Pancreas (tissue), 10 donors: ENCODE measurements at regions not wholly inside any gene's neighbourhood (a gene's known extent, or its start where the extent isn't known, plus 50 kb on each side); places are given as distances from the start of the nearest gene placed in this dataset.

Experiments
- ATAC-seq, 4 donors: fragments of 200-7000 bp; cut with Tn5 transposase; one replicate each; pipeline versions ENCODE4 v1.8.0 to v1.9.1; 2020; ENCODE audit warnings: mild to moderate bottlenecking in 4 of 4, moderate library complexity in 4 of 4
- DNase-seq, 6 donors: peaks; one replicate each; pipeline ENCODE4 v3.0.0-alpha.2; 2020
- FAIRE-seq: peaks from 2 replicates; lab custom pipeline; 2012; peaks lifted over from hg19 to GRCh38; lab: Jason Lieb, UNC
- H3K27ac ChIP-seq, 4 donors: fragments of 200-600 bp; sonication (generic); 1 replicate in 3 of 4; 2 replicates in 1 of 4; pipeline versions ENCODE4 v1.5.0 to v1.8.0; 2020
- H3K27me3 ChIP-seq, 4 donors: fragments of 200-600 bp; one replicate each; pipeline ENCODE4 v1.8.0; 2021
- H3K36me3 ChIP-seq, 3 donors: fragments of 200-600 bp; sonication (generic) in 1 of 3; one replicate each; pipeline versions ENCODE4 v1.5.0 to v1.8.0; 2020 to 2021
- H3K4me1 ChIP-seq, 3 donors: fragments of 200-600 bp; one replicate each; pipeline ENCODE4 v1.8.0; 2021
- H3K4me3 ChIP-seq, 4 donors: fragments of 200-600 bp; sonication (generic) in 2 of 4; one replicate each; pipeline versions ENCODE4 v1.5.0 to v1.8.0; 2020 to 2021
- H3K9me3 ChIP-seq, 4 donors: fragments of 200-600 bp; one replicate each; pipeline ENCODE4 v1.8.0; 2021
- CTCF ChIP-seq, 4 donors: fragments of 200-600 bp; sonication (generic) in 3 of 4; IDR thresholded peaks; one replicate each; pipeline versions ENCODE4 v1.5.0 to v1.8.0; 2021; ENCODE audit warnings: antibody characterized with exemption in 4 of 4
- WGBS, 2 donors: extraction: QIAGEN DNeasy Blood & Tissue Kit; methylation state at CpG; one replicate each; pipeline ENCODE4 v1.1.7; 2013; 5-methylcytosine and 5-hydroxymethylcytosine counted together
- intact Hi-C, 3 donors: fragments of 100-400 bp; cut with DNase I; formaldehyde crosslinking; loops; one replicate each; pipeline versions ENCODE4 v1.11.1 to v1.14.2; 2022
- donor health status: healthy with polysubstance abuse.
- donor health status: DM: no; HTN: no; CAD: no; lungs with moderate emphysema.
- donor health status: DM: no; HTN: no; CAD: no.
- donor health status: control.
- donor health status: control.
- donor health status: Bipolar disorder and iron deficiency.
- donor health status: DM: yes; HTN: yes; CAD: no.
- donor health status: DM: no; HTN: no; CAD: no.
- donor health status: DM: no; HTN: no; CAD: no.
- donor health status: DM: yes; HTN: yes; CAD: no.

- no peak for DNase-seq
These were observed 313.7 kb upstream of the MGAT5 start for GRCh38 chr2:133940134-133940533.

GRCh38 chr2:133941666-133942065 is 312.2 kb upstream of the MGAT5 start:
- Histone ChIP-seq H3K9me3 (no peaks in the 10 kb centered on the region), H3K27ac (no peak overlapping the region), H3K36me3 (no peaks in the 10 kb centered on the region), H3K27me3 (no peaks in the 10 kb centered on the region), H3K4me1 (no peaks in the 10 kb centered on the region), H3K4me3 (no peak overlapping the region)
- 2 to 5% methylated on average over 2 of the region's 2 CpGs for WGBS, 2 donors
- no peak for ATAC-seq
- DNase-seq: no peak
- no peak for FAIRE-seq
- intact Hi-C loops: no loop called here
- TF ChIP-seq CTCF (IDR thresholded peaks at IDR 0.05): no peak

More at GRCh38 chr2:133940134-133940533, 313.7 kb upstream of the MGAT5 start:
- no peak for ATAC-seq
- no peaks in the 10 kb centered on the region for H3K27me3 ChIP-seq
- intact Hi-C loops: no loop called here
- no peaks in the 10 kb centered on the region for H3K9me3 ChIP-seq
- no peaks in the 10 kb centered on the region for H3K4me1 ChIP-seq
- no peak for TF ChIP-seq CTCF (IDR thresholded peaks at IDR 0.05)
- H3K27ac ChIP-seq: no peak overlapping the region
- H3K4me3 ChIP-seq: no peak overlapping the region
- no peak for FAIRE-seq
- H3K36me3 ChIP-seq: no peaks in the 10 kb centered on the region

- no peak overlapping the region for H3K4me3 ChIP-seq
- intact Hi-C loops: no loop called here
- TF ChIP-seq CTCF (IDR thresholded peaks at IDR 0.05): no peak
- no peaks in the 10 kb centered on the region for H3K36me3 ChIP-seq
- DNase-seq: no peak
- no peaks in the 10 kb centered on the region for H3K27me3 ChIP-seq
- ATAC-seq: no peak
- WGBS, 2 donors: 13 to 23% methylated on average over 1 of the region's 1 CpG
- no peaks in the 10 kb centered on the region for H3K4me1 ChIP-seq
- FAIRE-seq: no peak
- H3K27ac ChIP-seq: no peak overlapping the region
- no peaks in the 10 kb centered on the region for H3K9me3 ChIP-seq
These were observed 311.5 kb upstream of the MGAT5 start for GRCh38 chr2:133942398-133942797.

GRCh38 chr2:133943108-133943507 is 310.8 kb upstream of the MGAT5 start:
- Histone ChIP-seq H3K27me3 (no peaks in the 10 kb centered on the region), H3K27ac (no peak overlapping the region), H3K4me1 (no peaks in the 10 kb centered on the region), H3K4me3 (no peak overlapping the region), H3K36me3 (no peaks in the 10 kb centered on the region), H3K9me3 (no peaks in the 10 kb centered on the region)
- DNase-seq (no peak), ATAC-seq (no peak), FAIRE-seq (no peak)
- intact Hi-C loops: no loop called here
- 89 to 92% methylated on average over 5 of the region's 5 CpGs for WGBS, 2 donors
- no peak for TF ChIP-seq CTCF (IDR thresholded peaks at IDR 0.05)

GRCh38 chr2:133945089-133945488 is 308.8 kb upstream of the MGAT5 start:
- Histone ChIP-seq H3K27ac (no peak overlapping the region), H3K4me3 (no peak overlapping the region), H3K4me1 (no peaks in the 10 kb centered on the region), H3K27me3 (no peaks in the 10 kb centered on the region), H3K36me3 (no peaks in the 10 kb centered on the region), H3K9me3 (no peaks in the 10 kb centered on the region)
- DNase-seq: no peak
- intact Hi-C loops: no loop called here
- ATAC-seq: no peak
- FAIRE-seq: no peak
- TF ChIP-seq CTCF (IDR thresholded peaks at IDR 0.05): no peak
- 61 to 70% methylated on average over 3 of the region's 3 CpGs for WGBS, 2 donors
